ES-I3 (cell line): ENCODE measurements at regions not wholly inside any gene's neighbourhood (a gene's known extent, or its start where the extent isn't known, plus 50 kb on each side); places are given as distances from the start of the nearest gene placed in this dataset.
"Not testable (repeated sequence)": the region's sequence is repeated elsewhere in the genome, so short reads cannot be mapped to it uniquely, and the experiment has no call there.

Experiments used
- H3K36me3 ChIP-seq: 2 replicates; pipeline ENCODE4 v1.6.1; 2013; ENCODE audit warnings: mild to moderate bottlenecking, low read length, control low read depth, moderate library complexity; ENCODE audit not compliant: insufficient read depth
- H3K4me1 ChIP-seq: 2 replicates; pipeline ENCODE4 v1.6.1; 2013; ENCODE audit warnings: mild to moderate bottlenecking, control low read depth, low read length; ENCODE audit not compliant: insufficient read depth
- H3K9ac ChIP-seq: 2 replicates; pipeline ENCODE4 v1.6.1; 2013; ENCODE audit warnings: low read depth, mild to moderate bottlenecking, low read length, moderate library complexity
- H3K9me3 ChIP-seq: 2 replicates; pipeline ENCODE4 v1.6.1; 2013; ENCODE audit warnings: mild to moderate bottlenecking, low read length, moderate library complexity; ENCODE audit not compliant: control insufficient read depth, insufficient read depth

- no peaks in the 10 kb centered on the region for H3K4me1 ChIP-seq
- H3K9ac ChIP-seq = no peak overlapping the region
- no peaks in the 10 kb centered on the region for H3K9me3 ChIP-seq
- no peaks in the 10 kb centered on the region for H3K36me3 ChIP-seq
Observed at GRCh38 chrX:66872771-66873170, 233.9 kb upstream of the EDA2R start.

- Histone ChIP-seq H3K9ac (no peak overlapping the region), H3K9me3 (no peaks in the 10 kb centered on the region), H3K36me3 (no peaks in the 10 kb centered on the region), H3K4me1 (no peaks in the 10 kb centered on the region)
Observed at GRCh38 chrX:66863721-66864120, 224.8 kb upstream of the EDA2R start.

GRCh38 chrX:66833426-66833825 lies 194.5 kb upstream of the EDA2R start:
- H3K9me3 ChIP-seq = no peaks in the 10 kb centered on the region
- no peaks in the 10 kb centered on the region for H3K36me3 ChIP-seq
- H3K9ac ChIP-seq = no peak overlapping the region
- no peaks in the 10 kb centered on the region for H3K4me1 ChIP-seq

GRCh38 chrX:66815227-66815626 lies 176.3 kb upstream of the EDA2R start:
- Histone ChIP-seq H3K9me3 (no peaks in the 10 kb centered on the region), H3K9ac (no peak overlapping the region), H3K36me3 (no peaks in the 10 kb centered on the region), H3K4me1 (no peaks in the 10 kb centered on the region)

- not testable (repeated sequence) for H3K4me1 ChIP-seq, H3K9me3 ChIP-seq, H3K36me3 ChIP-seq, H3K9ac ChIP-seq
Observed at GRCh38 chrX:66794514-66794913, 155.6 kb upstream of the EDA2R start.

- Histone ChIP-seq H3K36me3 (no peaks in the 10 kb centered on the region), H3K9ac (no peak overlapping the region), H3K9me3 (no peaks in the 10 kb centered on the region), H3K4me1 (no peaks in the 10 kb centered on the region)
Observed at GRCh38 chrX:66766318-66766717, 127.4 kb upstream of the EDA2R start.

GRCh38 chrX:66760651-66761050 lies 121.8 kb upstream of the EDA2R start:
- Histone ChIP-seq H3K4me1 (no peaks in the 10 kb centered on the region), H3K36me3 (no peaks in the 10 kb centered on the region), H3K9ac (no peak overlapping the region), H3K9me3 (no peaks in the 10 kb centered on the region)

GRCh38 chrX:66756717-66757116 lies 117.8 kb upstream of the EDA2R start:
- Histone ChIP-seq H3K4me1 (no peaks in the 10 kb centered on the region), H3K9ac (no peak overlapping the region), H3K36me3 (no peaks in the 10 kb centered on the region), H3K9me3 (no peaks in the 10 kb centered on the region)

- H3K36me3 ChIP-seq = no peaks in the 10 kb centered on the region
- no peaks in the 10 kb centered on the region for H3K4me1 ChIP-seq
- H3K9ac ChIP-seq = no peak overlapping the region
- H3K9me3 ChIP-seq = no peaks in the 10 kb centered on the region
Observed at GRCh38 chrX:66751136-66751782, 112.4 kb upstream of the EDA2R start.

GRCh38 chrX:66744519-66744918 lies 105.6 kb upstream of the EDA2R start:
- H3K9me3 ChIP-seq, H3K36me3 ChIP-seq, H3K4me1 ChIP-seq, H3K9ac ChIP-seq: not testable (repeated sequence)

- Histone ChIP-seq H3K9ac (no peak overlapping the region), H3K36me3 (no peaks in the 10 kb centered on the region), H3K4me1 (no peaks in the 10 kb centered on the region), H3K9me3 (no peaks in the 10 kb centered on the region)
Observed at GRCh38 chrX:66731398-66731797, 92.5 kb upstream of the EDA2R start.

GRCh38 chrX:66728818-66729271 lies 90.0 kb upstream of the EDA2R start:
- Histone ChIP-seq H3K9me3 (no peaks in the 10 kb centered on the region), H3K4me1 (no peaks in the 10 kb centered on the region), H3K36me3 (no peaks in the 10 kb centered on the region), H3K9ac (peak overlapping the region; percentile 66)

- Histone ChIP-seq H3K9ac (no peak overlapping the region), H3K4me1 (no peaks in the 10 kb centered on the region), H3K36me3 (no peaks in the 10 kb centered on the region), H3K9me3 (no peaks in the 10 kb centered on the region)
Observed at GRCh38 chrX:66717926-66718325, 79.0 kb upstream of the EDA2R start.

- H3K9me3 ChIP-seq = no peaks in the 10 kb centered on the region
- no peaks in the 10 kb centered on the region for H3K36me3 ChIP-seq
- H3K9ac ChIP-seq = no peak overlapping the region
- no peaks in the 10 kb centered on the region for H3K4me1 ChIP-seq
Observed at GRCh38 chrX:66698273-66699204, 59.7 kb upstream of the EDA2R start.

- not testable (repeated sequence) for H3K9ac ChIP-seq, H3K4me1 ChIP-seq, H3K9me3 ChIP-seq, H3K36me3 ChIP-seq
Observed at GRCh38 chrX:66692512-66692911, 53.6 kb upstream of the EDA2R start.
